Astrocyte of the cerebellum (primary cell): ENCODE measurements at regions not wholly inside any gene's neighbourhood (a gene's known extent, or its start where the extent isn't known, plus 50 kb on each side); places are given as distances from the start of the nearest gene placed in this dataset.

Experiments used
- DNase-seq: peaks from one replicate; pipeline ENCODE4 v3.0.0-alpha.2; 2011; ENCODE audit warnings: low read depth
- H3K4me3 ChIP-seq: 2 replicates; pipeline ENCODE4 v1.5.1; 2011; ENCODE audit warnings: mild to moderate bottlenecking, low read depth, low read length, moderate library complexity
- CTCF ChIP-seq: IDR thresholded peaks from 2 replicates; pipeline ENCODE4 v1.5.1; 2012; ENCODE audit warnings: low read length, low read depth, moderate library complexity, mild to moderate bottlenecking; ENCODE audit errors: missing control alignments
- in situ Hi-C: cut with HindIII; loops from 2 replicates; pipeline ENCODE4 v1.10.0; 2017; ENCODE audit warnings: low sequenced_read_pairs

GRCh38 chr2:128692895-128693742 is 374.5 kb upstream of the HS6ST1 start:
- no peak for TF ChIP-seq CTCF
- in situ Hi-C loops = no loop called here

GRCh38 chr2:128693743-128694029 is 375.0 kb upstream of the HS6ST1 start:
- in situ Hi-C loops = no loop called here
- no peak for DNase-seq
- no peak for TF ChIP-seq CTCF
- H3K4me3 ChIP-seq = no peak overlapping the region

More at GRCh38 chr2:128692895-128693742, 374.5 kb upstream of the HS6ST1 start:
- no peak overlapping the region for H3K4me3 ChIP-seq
- no peak for DNase-seq

- DNase-seq = no peak
- in situ Hi-C loops = no loop called here
Measured at GRCh38 chr2:128695646-128696220, 377.1 kb upstream of the HS6ST1 start.

GRCh38 chr2:128696421-128696820 is 377.8 kb upstream of the HS6ST1 start:
- in situ Hi-C loops = no loop called here
- DNase-seq = no peak
- no peak overlapping the region for H3K4me3 ChIP-seq
- no peak for TF ChIP-seq CTCF

More at GRCh38 chr2:128695646-128696220, 377.1 kb upstream of the HS6ST1 start:
- TF ChIP-seq CTCF = no peak
- H3K4me3 ChIP-seq = no peak overlapping the region

GRCh38 chr2:128701418-128701817 is 382.8 kb upstream of the HS6ST1 start:
- TF ChIP-seq CTCF = no peak
- DNase-seq = no peak
- in situ Hi-C loops = no loop called here
- no peak overlapping the region for H3K4me3 ChIP-seq

- no peak for TF ChIP-seq CTCF
- in situ Hi-C loops = no loop called here
Measured at GRCh38 chr2:128702616-128703015, 383.9 kb upstream of the HS6ST1 start.

More at GRCh38 chr2:128702616-128703015, 383.9 kb upstream of the HS6ST1 start:
- DNase-seq = no peak
- no peak overlapping the region for H3K4me3 ChIP-seq
